ENCODE measurements at regions not wholly inside any gene's neighbourhood (a gene's known extent, or its start where the extent isn't known, plus 50 kb on each side); places are given as distances from the start of the nearest gene placed in this dataset.
"Not testable (repeated sequence)": the region's sequence is repeated elsewhere in the genome, so short reads cannot be mapped to it uniquely, and the experiment has no call there.

DNA sequence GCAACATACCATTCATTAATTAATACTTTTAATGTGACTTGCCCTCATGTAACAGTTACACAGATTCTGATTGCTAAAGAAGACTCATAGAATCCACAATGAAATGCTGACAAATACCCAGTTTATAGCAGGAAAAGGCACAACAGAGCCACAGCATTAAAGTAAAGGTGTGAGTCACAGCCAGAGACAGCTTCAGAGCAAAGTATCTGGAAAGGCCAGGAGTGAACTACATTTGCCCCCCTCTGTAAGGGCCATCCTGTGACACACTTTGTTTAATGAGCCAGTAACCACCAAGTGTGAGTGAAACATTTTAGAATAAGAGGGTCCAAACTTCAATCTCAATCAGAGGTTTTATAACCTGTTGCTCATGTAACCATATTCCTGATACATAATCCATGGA, 133.8 kb upstream of the TACR3 start:
- DNase-seq (ENCODE audit: low spot score) = no peak

DNA sequence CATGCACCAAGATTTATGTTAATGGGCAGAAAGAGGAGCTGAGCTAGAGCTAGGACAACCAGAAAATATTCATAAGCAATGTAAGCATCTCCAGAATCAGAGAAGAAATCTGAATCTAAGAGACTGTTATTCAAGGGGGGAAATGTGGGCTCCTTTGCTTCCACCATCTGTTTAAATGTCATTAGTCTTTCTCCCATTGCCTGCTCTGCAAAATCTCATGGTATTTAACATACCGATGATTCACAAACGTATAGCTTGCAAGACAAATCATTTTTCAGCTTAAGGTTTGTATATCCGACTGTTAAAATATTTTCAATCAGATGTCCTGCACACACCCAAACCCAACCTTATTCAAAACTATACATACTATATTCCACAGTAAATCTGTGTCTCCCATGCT, 133.4 kb upstream of the TACR3 start:
- DNase-seq (ENCODE audit: low spot score) = no peak

GRCh38 chr4:103845075-103845474, 125.3 kb upstream of the TACR3 start:
- no peak for DNase-seq (ENCODE audit: low spot score)

- DNase-seq (ENCODE audit: low spot score) = no peak
These were observed 123.0 kb upstream of the TACR3 start for GRCh38 chr4:103842637-103843239.

- no peak for DNase-seq (ENCODE audit: low spot score)
These were observed 122.3 kb upstream of the TACR3 start for GRCh38 chr4:103842076-103842475.

DNA sequence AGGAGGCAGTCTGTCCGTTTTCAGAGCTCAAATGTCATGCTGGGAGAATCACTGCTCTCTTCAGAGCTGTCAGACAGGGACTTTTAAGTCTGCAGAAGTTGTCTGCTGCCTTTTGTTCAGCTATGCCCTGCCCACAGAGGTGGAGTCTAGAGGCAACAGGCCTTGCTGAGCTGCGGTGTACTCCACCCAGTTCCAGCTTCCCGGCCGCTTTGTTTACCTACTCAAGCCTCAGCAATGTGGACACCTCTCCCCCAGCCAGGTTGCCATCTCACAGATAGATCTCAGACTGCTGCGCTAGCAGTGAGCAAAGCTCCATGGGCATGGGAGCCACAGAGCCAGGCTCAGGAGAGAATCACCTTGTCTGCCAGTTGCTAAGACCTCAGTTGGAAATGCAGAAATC, 90.5 kb upstream of the TACR3 start:
- not testable (repeated sequence) for DNase-seq (ENCODE audit: low spot score)

DNA sequence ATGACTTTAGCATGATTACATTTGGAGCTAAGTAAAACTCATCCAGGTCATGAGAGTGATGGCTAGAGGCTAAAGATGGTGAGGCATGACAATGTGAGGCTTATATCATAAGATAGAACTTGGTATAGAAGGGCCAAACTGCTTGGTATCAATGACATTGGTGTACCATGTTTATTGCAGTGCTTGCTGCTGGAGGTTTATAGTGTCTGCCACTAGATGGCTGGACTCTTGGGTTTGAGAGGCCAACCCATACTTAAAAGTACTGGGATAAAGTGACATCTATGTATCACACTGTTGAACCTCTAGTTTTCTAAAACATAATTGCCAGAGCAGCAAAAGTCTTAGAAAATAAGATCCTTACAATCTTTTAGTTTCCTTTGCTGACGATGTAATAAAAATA, 83.0 kb upstream of the TACR3 start:
- DNase-seq (ENCODE audit: low spot score) = no peak

- DNase-seq (ENCODE audit: low spot score) = no peak
These were observed 67.3 kb upstream of the TACR3 start for GRCh38 chr4:103787057-103787456.

GRCh38 chr4:103786593-103786992, 66.8 kb upstream of the TACR3 start:
- DNase-seq (ENCODE audit: low spot score) = no peak

DNA sequence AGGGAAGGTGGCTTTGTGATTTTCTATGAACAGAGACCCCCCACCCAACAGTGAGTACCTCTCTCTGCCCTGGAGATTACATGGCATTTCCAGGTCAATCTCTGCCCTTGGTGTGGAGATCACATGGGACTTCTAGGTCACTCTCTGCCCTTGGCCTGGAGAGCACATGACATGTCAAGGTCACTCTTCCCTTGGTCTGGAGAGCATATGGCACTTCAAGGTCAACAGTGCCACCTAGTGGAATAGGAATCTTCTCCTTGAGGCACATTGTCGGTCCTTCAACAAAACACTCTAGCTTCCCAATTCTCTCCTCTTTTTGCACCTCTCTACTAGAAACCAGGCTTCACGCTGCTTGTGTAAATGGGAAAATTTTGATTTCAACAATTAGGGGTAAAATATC, 66.2 kb upstream of the TACR3 start:
- DNase-seq (ENCODE audit: low spot score) = no peak

- DNase-seq (ENCODE audit: low spot score) = no peak
These were observed 58.4 kb upstream of the TACR3 start for GRCh38 chr4:103778221-103778620.

- DNase-seq (ENCODE audit: low spot score) = no peak
These were observed 54.6 kb upstream of the TACR3 start for GRCh38 chr4:103774326-103774825.

DNA sequence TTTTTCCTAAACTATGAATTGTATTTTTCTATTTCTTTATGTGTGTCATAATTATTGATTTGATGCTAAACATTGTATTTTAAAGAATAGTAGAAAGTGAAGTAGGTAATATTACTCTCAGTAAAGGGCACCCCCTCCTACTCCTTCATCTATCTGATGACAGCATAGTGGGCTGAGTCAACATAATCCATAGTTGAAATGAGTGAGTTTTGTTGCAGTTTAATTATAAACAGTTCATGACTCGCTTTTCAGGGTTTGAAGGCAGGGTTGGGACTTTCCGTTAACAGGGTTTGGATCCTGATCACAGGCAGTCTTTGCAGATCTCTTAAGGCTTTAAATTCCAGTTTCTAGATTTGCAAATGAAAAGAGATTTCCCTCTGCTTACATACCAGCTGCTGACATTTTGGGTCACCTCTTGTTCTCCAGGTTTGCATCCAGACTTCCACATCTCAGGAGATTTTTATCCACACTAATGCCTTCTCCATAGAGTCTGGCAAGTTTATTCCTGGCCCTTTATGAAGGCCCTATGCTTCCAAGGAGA, 54.0 kb upstream of the TACR3 start:
- DNase-seq (ENCODE audit: low spot score) = no peak

All from CD4-positive, alpha-beta T cell treated with Interleukin-6 at 100 ng/mL for 8 hours (primary cell).